BE2C (cell line): ENCODE measurements at regions not wholly inside any gene's neighbourhood (a gene's known extent, or its start where the extent isn't known, plus 50 kb on each side); places are given as distances from the start of the nearest gene placed in this dataset.
"Not testable (repeated sequence)": the region's sequence is repeated elsewhere in the genome, so short reads cannot be mapped to it uniquely, and the experiment has no call there.

ENCODE experiments used
- DNase-seq: peaks from one replicate; pipeline ENCODE4 v3.0.0-alpha.2; 2020
- H3K27me3 ChIP-seq: fragments of 250-450 bp; sonication (Bioruptor Pico); 2 replicates; pipeline ENCODE4 v1.5.1; 2020; ENCODE audit warnings: mild to moderate bottlenecking
- H3K36me3 ChIP-seq: fragments of 250-450 bp; sonication (Bioruptor Pico); 2 replicates; pipeline ENCODE4 v1.5.1; 2020; ENCODE audit warnings: mild to moderate bottlenecking
- H3K4me1 ChIP-seq: fragments of 250-450 bp; sonication (Bioruptor Pico); 2 replicates; pipeline ENCODE4 v1.5.1; 2020
- H3K4me3 ChIP-seq: 2 replicates; pipeline ENCODE4 v1.5.1; 2011; ENCODE audit warnings: low read depth, low read length
- H3K9me3 ChIP-seq: fragments of 250-450 bp; sonication (Bioruptor Pico); 2 replicates; pipeline ENCODE4 v1.5.1; 2020
- TF ChIP-seq, protein P1 (sequence below): IDR thresholded peaks from 2 replicates; pipeline ENCODE4 v1.5.1; 2012; ENCODE audit warnings: mild to moderate bottlenecking, low read depth, low read length

DNA sequence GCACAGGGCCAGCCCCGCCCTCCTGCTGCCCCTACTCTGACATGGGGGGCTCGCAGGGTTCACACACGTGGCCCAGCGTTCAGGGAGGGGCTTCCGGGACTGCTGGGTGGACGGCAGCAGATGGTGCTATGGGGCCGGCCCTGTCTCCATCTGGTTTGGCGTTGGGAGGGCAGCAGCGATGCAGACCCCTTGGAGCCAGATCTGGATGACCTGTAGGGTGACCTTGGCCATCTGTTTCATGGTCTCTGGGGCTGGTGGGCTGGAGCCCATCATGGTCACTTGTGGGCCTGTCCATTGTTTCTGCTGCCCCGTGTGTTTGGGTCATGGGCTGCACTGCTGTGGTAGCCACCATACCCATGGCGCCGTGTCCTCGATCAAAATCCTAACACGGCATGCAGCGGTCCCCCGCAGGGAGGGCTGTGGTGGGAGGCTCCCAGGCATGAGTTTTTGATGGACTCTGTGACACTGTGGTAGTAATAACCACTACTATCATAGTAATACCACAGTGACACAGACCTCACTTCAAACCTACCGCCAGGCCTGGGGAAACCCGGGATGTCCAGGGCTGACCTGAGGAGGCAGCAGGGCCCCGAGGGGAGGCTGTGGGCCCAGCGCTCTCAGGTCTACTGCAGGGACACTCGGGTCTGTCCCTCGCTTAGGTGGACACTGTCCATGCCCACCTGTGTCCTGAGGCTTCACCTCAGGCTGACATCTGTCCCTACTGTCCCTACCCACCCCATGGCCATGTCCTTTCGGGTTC is 359.4 kb downstream of the TMEM121 start:
- peaks cover 15% of the 10 kb centered on the region for H3K4me1 ChIP-seq
- H3K9me3 ChIP-seq, result no peaks in the 10 kb centered on the region
- TF ChIP-seq, protein P1, sequence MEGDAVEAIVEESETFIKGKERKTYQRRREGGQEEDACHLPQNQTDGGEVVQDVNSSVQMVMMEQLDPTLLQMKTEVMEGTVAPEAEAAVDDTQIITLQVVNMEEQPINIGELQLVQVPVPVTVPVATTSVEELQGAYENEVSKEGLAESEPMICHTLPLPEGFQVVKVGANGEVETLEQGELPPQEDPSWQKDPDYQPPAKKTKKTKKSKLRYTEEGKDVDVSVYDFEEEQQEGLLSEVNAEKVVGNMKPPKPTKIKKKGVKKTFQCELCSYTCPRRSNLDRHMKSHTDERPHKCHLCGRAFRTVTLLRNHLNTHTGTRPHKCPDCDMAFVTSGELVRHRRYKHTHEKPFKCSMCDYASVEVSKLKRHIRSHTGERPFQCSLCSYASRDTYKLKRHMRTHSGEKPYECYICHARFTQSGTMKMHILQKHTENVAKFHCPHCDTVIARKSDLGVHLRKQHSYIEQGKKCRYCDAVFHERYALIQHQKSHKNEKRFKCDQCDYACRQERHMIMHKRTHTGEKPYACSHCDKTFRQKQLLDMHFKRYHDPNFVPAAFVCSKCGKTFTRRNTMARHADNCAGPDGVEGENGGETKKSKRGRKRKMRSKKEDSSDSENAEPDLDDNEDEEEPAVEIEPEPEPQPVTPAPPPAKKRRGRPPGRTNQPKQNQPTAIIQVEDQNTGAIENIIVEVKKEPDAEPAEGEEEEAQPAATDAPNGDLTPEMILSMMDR, result no peak
- no peaks in the 10 kb centered on the region for H3K36me3 ChIP-seq
- DNase-seq, result peak; percentile 4
- no peaks in the 10 kb centered on the region for H3K27me3 ChIP-seq
- no peak overlapping the region for H3K4me3 ChIP-seq

DNA sequence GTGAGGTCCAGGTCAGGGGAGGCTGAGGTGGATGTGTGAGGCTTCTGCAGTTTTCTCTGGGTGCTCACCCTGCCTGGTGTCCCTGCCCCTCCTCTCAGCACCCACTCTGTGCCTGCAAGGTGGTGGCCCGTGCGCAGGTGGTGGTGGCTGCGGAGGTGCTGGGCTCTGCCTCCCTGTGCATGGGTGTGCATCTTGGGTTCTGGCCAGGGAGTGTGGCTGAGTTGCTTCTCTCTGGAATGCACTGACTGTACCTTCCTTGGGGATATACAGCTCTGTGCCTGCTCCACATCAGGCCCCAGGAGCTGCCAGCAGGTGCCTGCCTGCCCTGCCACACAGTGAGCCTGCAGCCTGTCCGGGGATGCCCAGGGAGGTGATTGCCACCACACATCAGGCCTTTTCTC is 360.4 kb downstream of the TMEM121 start:
- H3K27me3 ChIP-seq, DNase-seq, H3K4me3 ChIP-seq, H3K36me3 ChIP-seq, H3K9me3 ChIP-seq: not testable (repeated sequence)
- peaks cover 16% of the 10 kb centered on the region for H3K4me1 ChIP-seq

DNA sequence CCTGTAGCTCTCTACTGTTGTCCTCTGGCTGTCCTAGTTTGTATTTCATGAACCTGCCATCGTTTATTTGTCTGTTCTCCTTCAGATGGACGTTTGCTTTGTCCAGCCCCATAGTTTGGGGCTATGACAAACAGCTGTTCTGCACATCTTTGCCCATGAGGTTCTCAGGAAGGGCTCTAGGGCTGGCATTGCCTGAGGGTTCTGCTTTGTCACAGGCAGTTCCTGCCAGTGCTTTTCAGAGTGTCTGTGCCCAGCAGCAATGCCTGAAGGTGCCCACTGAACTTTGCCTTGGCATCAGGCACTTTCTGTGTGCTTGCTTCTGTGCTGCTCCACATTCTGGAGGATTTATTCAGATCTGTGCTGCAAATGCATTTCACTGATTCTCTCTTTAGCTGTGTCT is 361.3 kb downstream of the TMEM121 start:
- Histone ChIP-seq H3K36me3 (no peaks in the 10 kb centered on the region), H3K4me1 (peaks cover 16% of the 10 kb centered on the region), H3K27me3 (no peaks in the 10 kb centered on the region), H3K9me3 (no peaks in the 10 kb centered on the region), H3K4me3 (no peak overlapping the region)
- DNase-seq, result no peak
- TF ChIP-seq, protein P1, result no peak

DNA sequence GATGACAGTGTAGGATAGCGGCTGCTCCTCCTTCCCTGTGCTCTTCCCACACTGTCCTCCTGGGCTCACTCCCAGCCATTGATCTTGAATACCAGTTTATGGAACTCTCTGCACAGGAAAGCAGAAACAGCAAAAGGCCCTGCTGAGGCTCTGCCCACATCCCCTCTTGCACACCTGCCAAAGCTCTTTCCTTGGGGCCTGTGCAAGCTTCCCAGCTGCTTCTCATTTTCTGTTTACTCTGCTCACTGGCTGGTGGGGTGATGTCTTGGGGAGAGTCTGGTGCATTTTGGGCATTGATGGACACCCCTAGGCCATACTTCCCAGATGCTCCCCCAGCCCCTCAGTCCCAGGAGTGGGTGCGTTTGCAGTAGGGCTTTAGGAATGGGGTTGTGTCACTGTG is 361.8 kb downstream of the TMEM121 start:
- H3K27me3 ChIP-seq, result no peaks in the 10 kb centered on the region
- TF ChIP-seq, protein P1, result no peak
- H3K4me3 ChIP-seq, result no peak overlapping the region
- H3K4me1 ChIP-seq, result peaks cover 16% of the 10 kb centered on the region
- no peaks in the 10 kb centered on the region for H3K36me3 ChIP-seq
- DNase-seq, result no peak
- no peaks in the 10 kb centered on the region for H3K9me3 ChIP-seq

DNA sequence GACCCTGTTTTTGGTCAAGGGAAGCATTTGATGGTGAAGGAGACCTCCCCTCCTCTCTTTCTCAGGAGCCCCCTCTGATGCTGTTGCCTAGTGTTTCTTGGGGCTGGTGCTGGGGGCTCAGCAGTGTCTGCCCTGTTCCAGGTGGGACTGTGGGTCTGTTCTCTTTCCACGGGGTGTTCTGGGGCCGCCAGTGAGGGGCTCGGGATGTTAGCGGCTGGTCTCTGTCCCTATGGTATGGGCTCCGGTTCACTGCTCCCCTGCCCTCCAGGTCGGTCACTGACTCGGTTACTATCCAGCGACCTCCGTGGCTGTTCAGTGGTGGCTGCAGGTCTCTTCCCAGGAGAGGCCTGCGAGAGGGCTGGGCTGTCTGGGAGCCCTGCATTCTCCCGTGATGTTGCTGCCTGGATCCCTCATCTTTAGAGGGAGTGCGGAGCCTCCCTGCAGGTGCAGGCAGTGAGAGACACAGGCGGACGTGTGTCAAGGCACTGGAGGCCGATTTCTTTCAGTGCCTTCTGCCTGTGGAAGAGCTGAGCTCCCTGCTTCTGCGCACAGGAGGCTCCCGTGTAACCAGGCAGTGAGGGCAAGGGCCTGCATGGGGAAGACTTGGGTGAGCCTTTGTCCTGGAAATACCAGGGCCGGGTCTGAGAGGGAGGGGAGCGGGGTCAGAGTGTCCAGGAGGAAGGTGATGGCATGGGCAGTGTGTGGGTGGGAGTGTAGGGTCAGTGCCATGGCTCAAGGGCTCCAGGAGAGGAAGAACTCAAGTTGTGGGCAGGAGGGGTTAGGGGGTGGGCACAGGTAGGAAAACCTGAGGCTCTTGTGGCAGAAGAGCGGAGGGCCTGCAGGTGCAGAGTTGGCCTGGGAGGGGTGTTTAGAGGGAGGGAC is 362.6 kb downstream of the TMEM121 start:
- TF ChIP-seq, protein P1, result no peak
- H3K36me3 ChIP-seq, result no peaks in the 10 kb centered on the region
- H3K4me3 ChIP-seq, result no peak overlapping the region
- H3K9me3 ChIP-seq, result no peaks in the 10 kb centered on the region
- no peaks in the 10 kb centered on the region for H3K27me3 ChIP-seq
- H3K4me1 ChIP-seq, result peaks cover 16% of the 10 kb centered on the region
- no peak for DNase-seq

DNA sequence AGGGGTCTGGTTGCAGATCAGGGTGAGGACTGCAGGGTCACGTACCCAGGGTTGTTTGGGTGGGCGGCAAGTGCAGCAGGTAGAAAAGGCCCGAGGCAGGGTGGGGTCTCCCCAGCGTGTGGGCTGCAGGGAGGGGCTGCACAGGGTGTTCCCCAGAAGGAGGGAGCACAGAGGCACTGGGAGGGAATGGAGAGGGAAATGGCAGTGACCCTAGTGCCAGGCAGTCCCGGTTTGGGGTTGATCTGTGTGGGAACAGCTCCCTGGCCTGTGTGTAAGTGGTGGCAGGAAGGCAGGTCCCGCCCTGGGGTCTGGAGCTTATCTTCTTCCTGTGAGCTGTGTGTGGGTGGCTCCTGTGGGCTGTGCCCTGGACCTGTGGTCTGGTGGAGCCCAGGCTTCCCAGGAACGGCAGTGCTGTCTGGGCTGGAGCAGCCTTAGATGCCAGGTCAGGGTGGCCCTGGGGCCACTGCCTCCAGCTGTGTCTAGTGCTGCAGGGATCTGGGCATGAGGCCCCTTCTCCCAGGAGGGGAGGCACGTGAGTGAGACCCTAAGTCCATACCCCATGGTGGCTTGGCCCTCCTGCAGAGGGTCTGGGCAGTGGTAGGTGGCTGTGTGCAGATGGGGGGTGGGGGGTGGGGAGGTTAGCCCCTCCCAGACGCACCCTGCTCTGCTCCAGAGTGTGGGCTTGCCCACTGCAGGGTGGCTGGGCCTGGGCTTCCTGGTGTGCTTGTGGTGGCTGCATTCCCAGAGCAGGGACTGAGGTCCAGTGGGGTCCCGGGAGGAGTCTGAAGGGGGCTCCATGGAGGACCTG is 363.5 kb downstream of the TMEM121 start:
- DNase-seq, result peak; percentile 83
- peaks cover 16% of the 10 kb centered on the region for H3K4me1 ChIP-seq
- no peaks in the 10 kb centered on the region for H3K36me3 ChIP-seq
- H3K9me3 ChIP-seq, result no peaks in the 10 kb centered on the region
- TF ChIP-seq, protein P1, result no peak
- H3K27me3 ChIP-seq, result no peaks in the 10 kb centered on the region
- peak overlapping the region; percentile 16; the same call in 1 of the 2 replicates for H3K4me3 ChIP-seq
